Spinal cord (tissue), 9 donors: ENCODE measurements at regions not wholly inside any gene's neighbourhood (a gene's known extent, or its start where the extent isn't known, plus 50 kb on each side); places are given as distances from the start of the nearest gene placed in this dataset.

Experiments used
- DNase-seq, 6 donors: peaks; one replicate each; pipeline versions ENCODE4 v3.0.0 to v3.0.0-alpha.2; 2013 to 2015; ENCODE audit warnings: low spot score in 6 of 6, low read depth in 4 of 6
- H3K27ac ChIP-seq: one replicate; pipeline ENCODE4 v1.5.1; 2013; ENCODE audit warnings: low read depth, low read length, control low read depth
- H3K27me3 ChIP-seq: one replicate; pipeline ENCODE4 v1.6.1; 2013; ENCODE audit warnings: low read length; ENCODE audit not compliant: control insufficient read depth, insufficient read depth
- H3K36me3 ChIP-seq: one replicate; pipeline ENCODE4 v1.6.1; 2013; ENCODE audit warnings: low read length; ENCODE audit not compliant: control insufficient read depth, insufficient read depth
- H3K4me1 ChIP-seq: one replicate; pipeline ENCODE4 v1.6.1; 2013; ENCODE audit warnings: low read length; ENCODE audit not compliant: control insufficient read depth, insufficient read depth
- H3K4me3 ChIP-seq: one replicate; pipeline ENCODE4 v1.5.1; 2013; ENCODE audit warnings: low read depth, low read length, control low read depth
- H3K9me3 ChIP-seq: one replicate; pipeline ENCODE4 v1.6.1; 2013; ENCODE audit warnings: low read length; ENCODE audit not compliant: control insufficient read depth, insufficient read depth
- WGBS: methylation state at CpG from one replicate; pipeline ENCODE4 v1.1.5; 2013; ENCODE audit warnings: missing lambda C conversion rate; ENCODE audit not compliant: insufficient coverage; 5-methylcytosine and 5-hydroxymethylcytosine counted together
- donor health status: healthy.

DNA sequence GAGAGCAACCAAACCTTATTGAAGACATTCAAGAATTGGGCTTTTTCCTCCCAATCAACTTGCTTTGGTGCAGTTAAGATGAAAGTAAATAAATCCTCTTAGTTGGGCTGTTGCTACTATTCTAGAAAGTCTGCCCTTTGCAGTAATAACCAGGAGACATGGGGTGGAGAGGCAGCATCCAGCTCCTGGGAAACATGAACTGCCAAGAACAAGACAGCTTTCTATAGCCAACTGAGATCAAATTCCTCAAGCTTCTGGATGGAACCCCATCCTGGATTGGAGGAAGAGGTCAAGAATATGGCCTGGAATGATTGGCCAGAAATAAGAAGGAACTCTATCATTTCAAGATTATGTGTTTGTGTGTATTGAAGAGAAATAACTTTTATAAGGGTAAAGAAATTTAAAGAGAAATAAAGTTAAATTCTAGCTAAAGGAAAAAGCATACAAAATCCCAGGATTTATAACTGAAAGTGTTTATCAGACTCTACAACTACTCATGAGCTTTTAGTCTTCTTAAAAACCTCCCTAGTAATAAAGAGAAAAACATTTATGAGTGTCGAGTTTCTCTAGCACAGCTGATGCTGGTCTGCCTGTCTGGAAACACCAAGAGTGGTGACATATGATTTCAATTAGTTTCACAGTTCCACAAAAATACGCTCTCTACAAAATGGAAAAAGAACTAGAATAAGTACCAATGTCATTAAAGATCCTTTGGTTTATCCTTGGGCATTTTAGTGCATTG, 70.1 kb upstream of the COL1A2 start:
- WGBS: no CpG with 5 or more reads among the region's 2 CpGs
- Histone ChIP-seq H3K27ac (peak overlapping the region; percentile 62), H3K4me3 (no peak overlapping the region)

DNA sequence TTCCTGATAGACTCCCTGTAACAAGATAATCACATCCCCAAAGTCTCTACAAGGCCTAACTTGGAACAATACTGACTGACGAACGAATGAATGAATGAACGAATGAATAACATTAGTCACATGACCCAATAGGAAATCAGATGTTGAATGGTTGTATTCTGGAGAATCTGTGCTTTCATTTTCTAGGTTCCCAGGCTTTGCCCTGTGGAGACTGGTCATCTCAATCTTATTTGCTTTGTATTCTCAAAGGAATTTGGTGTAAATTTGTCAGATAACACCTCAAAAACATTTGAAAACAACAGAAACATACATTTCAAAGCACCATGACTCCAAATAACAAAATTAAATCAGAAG, 69.6 kb upstream of the COL1A2 start:
- no peaks in the 10 kb centered on the region for H3K36me3 ChIP-seq
- H3K27me3 ChIP-seq: no peaks in the 10 kb centered on the region
- no peaks in the 10 kb centered on the region for H3K9me3 ChIP-seq
- DNase-seq: no peak
- WGBS: no CpG with 5 or more reads among the region's 3 CpGs
- no peak overlapping the region for H3K4me3 ChIP-seq
- H3K27ac ChIP-seq: peak overlapping the region; percentile 62
- H3K4me1 ChIP-seq: no peaks in the 10 kb centered on the region

More for the DNA sequence above, 70.1 kb upstream of the COL1A2 start:
- no peaks in the 10 kb centered on the region for H3K27me3 ChIP-seq
- peak in 1 of 6 donors; percentile 50 for DNase-seq
- no peaks in the 10 kb centered on the region for H3K36me3 ChIP-seq
- H3K9me3 ChIP-seq: no peaks in the 10 kb centered on the region
- H3K4me1 ChIP-seq: no peaks in the 10 kb centered on the region

DNA sequence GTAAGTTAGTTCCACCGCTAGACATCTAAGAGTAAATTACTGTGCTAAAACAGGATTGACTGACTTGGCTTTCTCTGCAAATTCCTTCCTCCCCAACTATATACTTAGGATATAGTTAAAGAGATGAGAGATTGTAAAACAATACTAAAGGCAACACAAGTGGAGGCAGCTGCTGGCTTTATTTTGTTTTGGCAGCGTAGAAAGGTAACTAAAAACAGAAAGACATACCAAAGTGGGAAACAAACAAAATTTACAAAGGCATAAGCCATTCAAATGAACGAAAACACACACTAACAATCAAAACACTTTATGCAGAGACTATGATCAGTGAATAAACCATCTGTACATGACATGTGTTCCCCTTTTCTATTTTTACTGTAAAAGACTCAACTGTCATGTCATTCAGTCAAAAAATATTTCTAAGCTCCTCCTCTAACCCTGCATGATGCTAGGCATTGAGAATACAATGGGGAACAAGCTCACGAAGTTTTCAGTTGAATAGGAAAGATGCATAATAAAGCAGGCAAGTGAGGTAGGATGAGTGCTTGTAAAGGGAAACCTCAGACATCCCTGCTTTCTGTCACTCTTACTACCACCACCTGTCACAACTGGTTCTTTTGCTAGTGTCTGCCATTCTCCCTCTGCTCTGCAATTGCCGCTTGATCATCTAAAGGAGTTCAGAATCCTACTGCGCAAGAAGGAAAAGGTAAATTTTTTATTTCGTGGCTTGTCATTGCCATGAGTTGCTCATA, 64.2 kb upstream of the COL1A2 start:
- Histone ChIP-seq H3K36me3 (no peaks in the 10 kb centered on the region), H3K9me3 (no peaks in the 10 kb centered on the region), H3K27ac (no peak overlapping the region), H3K4me3 (no peak overlapping the region), H3K27me3 (no peaks in the 10 kb centered on the region), H3K4me1 (no peaks in the 10 kb centered on the region)
- no CpG with 5 or more reads among the region's 7 CpGs for WGBS
- peak in 1 of 6 donors; percentile 64 for DNase-seq

DNA sequence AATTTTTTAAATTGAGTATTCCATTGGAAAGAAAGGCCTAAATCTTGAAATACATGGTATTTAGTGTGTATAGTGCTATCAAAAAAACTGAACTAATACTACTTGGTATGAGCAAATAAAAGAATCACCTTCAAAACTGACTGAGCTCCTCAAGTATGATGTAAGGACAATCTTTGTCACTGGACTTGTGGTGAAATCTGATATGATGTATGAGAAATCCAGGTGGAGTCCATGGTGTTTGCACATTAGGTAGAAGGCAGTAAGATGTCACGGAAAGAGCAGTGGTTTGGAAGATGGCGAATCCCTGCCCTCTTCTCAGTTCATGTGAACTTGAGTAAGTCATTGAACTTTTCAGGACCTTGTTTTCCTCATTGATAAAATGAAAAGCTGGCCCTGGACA, 62.1 kb upstream of the COL1A2 start:
- no peak for DNase-seq
- Histone ChIP-seq H3K4me3 (no peak overlapping the region), H3K9me3 (no peaks in the 10 kb centered on the region), H3K27ac (no peak overlapping the region), H3K36me3 (no peaks in the 10 kb centered on the region), H3K27me3 (no peaks in the 10 kb centered on the region), H3K4me1 (no peaks in the 10 kb centered on the region)
- WGBS: 100% methylated on average over 2 of the region's 2 CpGs

DNA sequence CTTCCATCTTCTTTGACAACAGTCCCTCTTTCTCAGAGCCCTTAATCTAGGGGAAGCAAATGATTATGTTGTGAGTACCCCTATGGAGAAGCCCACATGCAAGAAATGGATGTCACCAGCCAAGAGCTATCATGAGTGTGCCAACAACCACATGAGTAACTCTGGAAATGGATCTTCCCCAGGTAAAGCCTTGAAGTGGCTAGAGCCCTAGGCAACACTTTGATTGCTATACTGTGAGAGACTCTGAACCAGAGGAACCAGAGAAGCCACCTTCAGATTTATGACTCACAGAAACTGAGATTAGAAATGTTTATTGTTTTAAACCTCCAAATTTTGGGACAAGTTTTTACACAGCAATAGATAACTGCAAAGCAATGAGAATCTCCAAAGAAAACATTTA, 60.9 kb upstream of the COL1A2 start:
- H3K27ac ChIP-seq: no peak overlapping the region
- no peaks in the 10 kb centered on the region for H3K4me1 ChIP-seq
- H3K4me3 ChIP-seq: no peak overlapping the region
- DNase-seq: no peak
- no peaks in the 10 kb centered on the region for H3K36me3 ChIP-seq
- no peaks in the 10 kb centered on the region for H3K27me3 ChIP-seq
- H3K9me3 ChIP-seq: no peaks in the 10 kb centered on the region

DNA sequence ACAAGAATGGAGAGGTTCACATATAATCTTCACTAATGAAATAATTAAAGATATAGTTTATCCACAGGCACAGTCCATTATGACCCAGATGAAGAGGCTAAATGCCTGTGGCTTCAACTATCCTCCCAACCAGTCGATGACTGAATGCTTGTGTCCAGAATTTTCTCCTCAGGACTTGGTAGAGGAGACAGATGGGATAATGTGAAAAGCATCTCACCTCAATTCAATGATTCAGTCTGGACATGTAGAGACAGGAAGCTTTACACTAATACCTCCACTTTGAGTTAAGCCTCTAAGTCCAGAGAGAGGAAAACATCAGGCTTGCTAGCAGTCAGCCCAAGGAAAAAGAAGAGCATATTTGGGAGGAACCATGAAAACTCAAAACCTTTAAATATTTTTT, 59.1 kb upstream of the COL1A2 start:
- DNase-seq: no peak
- Histone ChIP-seq H3K27me3 (no peaks in the 10 kb centered on the region), H3K4me3 (no peak overlapping the region), H3K36me3 (no peaks in the 10 kb centered on the region), H3K4me1 (no peaks in the 10 kb centered on the region), H3K9me3 (no peaks in the 10 kb centered on the region), H3K27ac (no peak overlapping the region)
- no CpG with 5 or more reads among the region's 1 CpG for WGBS

DNA sequence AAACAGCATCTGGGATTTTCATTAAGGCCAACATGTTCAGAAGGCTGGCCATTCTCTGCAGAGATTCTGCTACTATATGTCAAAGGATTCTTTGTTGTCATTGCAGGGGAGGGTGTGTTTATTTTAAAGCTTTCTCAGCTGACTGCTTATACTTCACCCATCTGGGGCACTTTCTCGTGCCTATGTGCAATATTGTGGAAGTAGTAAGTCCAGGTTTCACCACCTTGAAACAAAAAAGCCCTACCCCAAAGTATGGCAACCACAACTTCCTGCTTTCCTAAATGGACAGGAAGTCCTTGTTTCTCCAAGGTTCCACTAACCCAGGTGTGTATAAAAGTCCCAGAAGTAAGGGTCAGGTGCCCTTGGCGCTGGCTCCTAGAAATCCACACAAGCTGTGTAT, 58.7 kb upstream of the COL1A2 start:
- H3K27ac ChIP-seq: no peak overlapping the region
- no peaks in the 10 kb centered on the region for H3K4me1 ChIP-seq
- no peak for DNase-seq
- WGBS: 100% methylated on average over 1 of the region's 2 CpGs
- H3K9me3 ChIP-seq: no peaks in the 10 kb centered on the region
- no peak overlapping the region for H3K4me3 ChIP-seq
- H3K36me3 ChIP-seq: no peaks in the 10 kb centered on the region
- no peaks in the 10 kb centered on the region for H3K27me3 ChIP-seq

DNA sequence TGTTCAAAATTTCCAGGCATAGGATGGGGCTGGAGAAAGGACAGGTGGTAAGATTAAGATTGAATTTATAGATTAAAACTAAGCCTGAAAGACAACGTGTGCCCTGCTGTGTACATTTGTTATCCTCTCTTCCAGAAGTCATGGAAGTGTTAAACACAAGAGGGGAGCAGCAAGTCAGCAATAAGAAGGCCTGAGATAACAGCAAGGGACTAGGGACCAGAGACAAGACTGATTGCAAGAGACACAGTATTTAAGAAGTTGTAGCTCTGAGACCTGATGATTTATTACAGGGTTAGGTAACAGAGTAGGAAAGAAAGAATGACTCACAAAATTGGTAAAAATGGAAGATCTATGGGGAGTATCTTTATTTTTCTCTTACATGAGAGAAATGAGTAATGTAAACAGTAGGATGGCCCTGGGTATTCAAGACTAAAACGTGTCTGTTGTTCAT, 55.7 kb upstream of the COL1A2 start:
- Histone ChIP-seq H3K36me3 (no peaks in the 10 kb centered on the region), H3K27me3 (no peaks in the 10 kb centered on the region), H3K9me3 (no peaks in the 10 kb centered on the region), H3K4me1 (no peaks in the 10 kb centered on the region), H3K4me3 (no peak overlapping the region), H3K27ac (no peak overlapping the region)
- WGBS: 57% methylated on average over 1 of the region's 2 CpGs
- DNase-seq: no peak

DNA sequence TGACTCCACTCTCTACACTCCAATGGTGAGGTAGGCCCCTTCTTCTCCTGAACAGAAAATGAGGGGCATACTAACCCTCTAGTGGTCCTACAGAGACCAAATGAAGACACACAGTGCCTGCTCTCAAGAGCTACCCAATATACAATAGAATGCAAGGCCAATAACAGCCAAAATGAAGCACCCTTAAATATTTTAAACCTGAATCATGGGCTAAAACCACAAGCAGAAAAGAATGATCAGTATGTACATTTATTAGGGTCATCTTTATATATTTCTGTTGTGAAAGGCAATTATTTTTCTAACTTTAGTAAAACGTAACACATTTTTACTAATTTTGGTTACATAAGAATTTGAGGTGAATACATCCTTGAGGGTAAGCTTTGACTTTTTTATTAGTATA, 49.9 kb upstream of the COL1A2 start:
- H3K9me3 ChIP-seq: no peaks in the 10 kb centered on the region
- WGBS: no CpG with 5 or more reads among the region's 1 CpG
- H3K36me3 ChIP-seq: no peaks in the 10 kb centered on the region
- no peaks in the 10 kb centered on the region for H3K4me1 ChIP-seq
- no peak for DNase-seq
- H3K27ac ChIP-seq: no peak overlapping the region
- no peak overlapping the region for H3K4me3 ChIP-seq
- H3K27me3 ChIP-seq: no peaks in the 10 kb centered on the region
